GM12878 (cell line): ENCODE measurements at regions not wholly inside any gene's neighbourhood (a gene's known extent, or its start where the extent isn't known, plus 50 kb on each side); places are given as distances from the start of the nearest gene placed in this dataset.

Experiments
- ATAC-seq: fragments of 200-7000 bp; cut with Tn5 transposase; 3 replicates; pipeline ENCODE4 v1.9.1; 2020; ENCODE audit warnings: mild to moderate bottlenecking, moderate library complexity
- BruUV-seq: library from RNA; stranded (reverse); fragments of 400-500 nt; replicated peaks from 2 replicates; lab custom pipeline; 2021; lab: Mats Ljungman, UMichigan
- CTCF ChIA-PET: fragments of 300-600 bp; sonication (Branson Sonifier 250); formaldehyde crosslinking; extraction: SDS; loops from one replicate; lab custom pipeline; 2021; ENCODE audit warnings: inconsistent platforms; lab: Yijun Ruan, JAX
- POLR2A ChIA-PET: fragments of 350-600 bp; formaldehyde crosslinking; extraction: SDS; loops from one replicate; lab custom pipeline; 2021; ENCODE audit warnings: inconsistent platforms; lab: Charles Lee
- RAD21 ChIA-PET: fragments of 300-600 bp; sonication (Branson Sonifier 250); formaldehyde crosslinking; loops from one replicate; lab custom pipeline; 2023; ENCODE audit warnings: antibody characterized with exemption; ENCODE audit not compliant: unreplicated experiment; lab: Charles Lee
- SMC1A ChIA-PET: fragments of 300-600 bp; sonication (Branson Sonifier 250); formaldehyde crosslinking; loops from one replicate; lab custom pipeline; 2023; ENCODE audit not compliant: unreplicated experiment, uncharacterized antibody; lab: Charles Lee
- DNase-seq: peaks from one replicate; pipeline ENCODE4 v3.0.0-alpha.2; 2011; ENCODE audit warnings: low read depth, low spot score
- FAIRE-seq: peaks from 3 replicates; lab custom pipeline; 2011; peaks lifted over from hg19 to GRCh38; lab: Jason Lieb, UNC
- H2AFZ ChIP-seq: 2 replicates; pipeline ENCODE4 v1.6.0; 2011; ENCODE audit warnings: low read depth, low read length, control low read depth; ENCODE audit not compliant: control insufficient read depth
- H3K27ac ChIP-seq: 2 replicates; pipeline ENCODE4 v1.5.1; 2011; ENCODE audit warnings: control low read depth; ENCODE audit not compliant: control insufficient read depth, insufficient read depth
- H3K27me3 ChIP-seq, 2 experiments: replicated peaks in 1 of 2; 2 replicates each; pipeline versions ENCODE4 v1.6.0 to v1.6.1; 2011; ENCODE audit warnings: low read length in 1 of 2; ENCODE audit not compliant: control insufficient read depth in 2 of 2, insufficient read depth in 2 of 2
- H3K36me3 ChIP-seq, 2 experiments: 2 replicates each; pipeline ENCODE4 v1.5.1; 2011; ENCODE audit warnings: low read length in 1 of 2; ENCODE audit not compliant: control insufficient read depth in 2 of 2, insufficient read depth in 2 of 2
- H3K4me1 ChIP-seq: 2 replicates; pipeline ENCODE4 v1.6.1; 2011; ENCODE audit warnings: mild to moderate bottlenecking, low read length, moderate library complexity, mixed read lengths; ENCODE audit not compliant: control insufficient read depth, insufficient read depth
- H3K4me2 ChIP-seq: 2 replicates; pipeline ENCODE4 v1.6.0; 2011; ENCODE audit warnings: control low read depth; ENCODE audit not compliant: control insufficient read depth, insufficient read depth
- H3K4me3 ChIP-seq: fragments of 200-600 bp; sonication (generic); 2 replicates; pipeline ENCODE4 v1.5.1; 2016
- H3K79me2 ChIP-seq: 2 replicates; pipeline ENCODE4 v1.6.0; 2011; ENCODE audit warnings: low read length; ENCODE audit not compliant: control insufficient read depth, insufficient read depth
- H3K9ac ChIP-seq: 2 replicates; pipeline ENCODE4 v1.8.0; 2011; ENCODE audit warnings: low read length, control low read depth, mixed read lengths; ENCODE audit not compliant: control insufficient read depth, insufficient read depth
- H3K9me3 ChIP-seq: replicated peaks from 3 replicates; pipeline ENCODE4 v1.5.1; 2011; ENCODE audit warnings: mild to moderate bottlenecking, low read length; ENCODE audit not compliant: control insufficient read depth, insufficient read depth
- H4K20me1 ChIP-seq: 2 replicates; pipeline ENCODE4 v1.6.0; 2011; ENCODE audit not compliant: control insufficient read depth, insufficient read depth
- CBFB ChIP-seq: IDR thresholded peaks from 2 replicates; pipeline ENCODE4 v1.6.1; 2016; ENCODE audit warnings: antibody characterized with exemption, low read depth
- CBX5 ChIP-seq: sonication (generic); IDR thresholded peaks from 2 replicates; pipeline ENCODE4 v1.6.1; 2016; ENCODE audit warnings: low read depth, moderate library complexity, mild to moderate bottlenecking, inconsistent platforms
- CHD4 ChIP-seq: fragments of 200-600 bp; sonication (generic); IDR thresholded peaks from 2 replicates; pipeline ENCODE4 v1.6.1; 2016; ENCODE audit warnings: mild to moderate bottlenecking
- EZH2 ChIP-seq: IDR thresholded peaks from 2 replicates; pipeline ENCODE4 v1.6.1; 2012; ENCODE audit warnings: low read depth, mild to moderate bottlenecking, control low read depth, inconsistent platforms, low read length, borderline replicate concordance; ENCODE audit not compliant: control insufficient read depth
- GABPA ChIP-seq: IDR thresholded peaks from 2 replicates; pipeline ENCODE4 v1.6.1; 2014; ENCODE audit warnings: antibody characterized with exemption, low read depth, mild to moderate bottlenecking, inconsistent platforms
- MTA2 ChIP-seq: fragments of 450-650 bp; IDR thresholded peaks from 2 replicates; pipeline ENCODE4 v1.6.1; 2016; ENCODE audit warnings: low read depth, mild to moderate bottlenecking, moderate library complexity
- NBN ChIP-seq: fragments of 450-650 bp; IDR thresholded peaks from 2 replicates; pipeline ENCODE4 v1.6.1; 2016
- PML ChIP-seq: IDR thresholded peaks from 2 replicates; pipeline ENCODE4 v1.6.1; 2012; ENCODE audit warnings: low read length, inconsistent platforms
- PRDM15 ChIP-seq: fragments of 450-650 bp; formaldehyde crosslinking; IDR thresholded peaks from 2 replicates; pipeline ENCODE4 v1.4.0; 2020; ENCODE audit warnings: mild to moderate bottlenecking, moderate library complexity
- RB1 ChIP-seq: fragments of 450-650 bp; formaldehyde crosslinking; IDR thresholded peaks from 2 replicates; pipeline ENCODE4 v1.6.1; 2017; ENCODE audit warnings: mild to moderate bottlenecking, borderline replicate concordance
- SKIL ChIP-seq: fragments of 450-650 bp; IDR thresholded peaks from 2 replicates; pipeline ENCODE4 v1.6.1; 2017; ENCODE audit warnings: mild to moderate bottlenecking, low read depth, inconsistent platforms; ENCODE audit not compliant: poor library complexity, severe bottlenecking
- TCF3 ChIP-seq: IDR thresholded peaks from 2 replicates; pipeline ENCODE4 v1.6.1; 2012; ENCODE audit warnings: low read depth, mild to moderate bottlenecking, low read length, borderline replicate concordance; ENCODE audit not compliant: insufficient read depth
- ZNF217 ChIP-seq: fragments of 450-650 bp; IDR thresholded peaks from 2 replicates; pipeline ENCODE4 v1.6.1; 2017; ENCODE audit warnings: antibody characterized with exemption, mild to moderate bottlenecking
- WGBS: methylation state at CpG from one replicate; pipeline ENCODE4 v1.1.6; 2016; ENCODE audit warnings: low lambda C conversion rate; ENCODE audit not compliant: insufficient replicate concordance, insufficient coverage; ENCODE audit errors: missing lambda C conversion rate; 5-methylcytosine and 5-hydroxymethylcytosine counted together
- in situ Hi-C: fragments of 300-500 bp; cut with MboI; formaldehyde crosslinking; loops from 9 replicates; pipeline ENCODE4 v1.14.3; 2018; ENCODE audit warnings: mixed read lengths
- intact Hi-C: fragments of 100-400 bp; cut with micrococcal nuclease; formaldehyde crosslinking; loops from one replicate; pipeline ENCODE4 v1.14.2; 2022; ENCODE audit not compliant: unreplicated experiment
- TF ChIP-seq, protein P1 (sequence below): fragments of 450-650 bp; IDR thresholded peaks from 2 replicates; pipeline ENCODE4 v1.6.1; 2016; ENCODE audit warnings: mild to moderate bottlenecking, moderate library complexity, borderline replicate concordance

- no peak for TF ChIP-seq PRDM15 (CRISPR knock-in tag)
- no peak for TF ChIP-seq TCF3
- no peak for TF ChIP-seq MTA2
- TF ChIP-seq GABPA: no peak
- TF ChIP-seq PML: no peak
- TF ChIP-seq EZH2: no peak
- TF ChIP-seq NBN: no peak
- TF ChIP-seq SKIL: no peak
Observed at GRCh38 chr14:48127674-48128073, 452.3 kb upstream of the MDGA2 start (continued).

DNA sequence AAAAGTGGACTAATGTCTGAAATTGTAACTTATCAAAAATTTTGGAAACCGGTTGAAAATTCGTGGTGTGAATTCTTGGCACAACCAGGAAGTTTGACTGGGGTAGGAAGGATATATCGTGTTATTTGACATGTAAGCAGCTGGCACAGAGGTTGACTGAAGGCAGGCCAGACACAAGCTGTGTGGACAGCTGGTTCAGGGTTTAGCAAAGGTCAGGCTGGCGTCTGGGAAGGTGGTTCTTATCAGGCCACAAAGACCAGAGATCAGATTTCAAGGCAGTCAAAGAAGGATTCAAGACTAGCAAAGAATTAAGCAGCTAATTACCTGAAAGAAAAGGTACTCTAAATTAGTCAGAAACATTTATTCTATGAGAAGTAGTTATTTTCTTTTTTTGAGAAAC, 450.2 kb upstream of the MDGA2 start:
- Histone ChIP-seq H2AFZ (no peak overlapping the region), H3K27ac (no peak overlapping the region), H3K4me3 (no peak overlapping the region), H3K9ac (no peak overlapping the region), H3K4me2 (no peak overlapping the region), H3K9me3 (no peaks in the 10 kb centered on the region), H3K79me2 (no peaks in the 10 kb centered on the region), H3K27me3 (no peaks in the 10 kb centered on the region), H3K4me1 (no peaks in the 10 kb centered on the region), H4K20me1 (no peaks in the 10 kb centered on the region), H3K36me3 (no peaks in the 10 kb centered on the region)
- 23% methylated on average over 4 of the region's 4 CpGs for WGBS
- RAD21 ChIA-PET: no interaction called here
- POLR2A ChIA-PET: no interaction called here
- SMC1A ChIA-PET: no interaction called here
- in situ Hi-C loops (no loop called here), intact Hi-C loops (no loop called here)
- no peak for ATAC-seq
- CTCF ChIA-PET: no interaction called here
- FAIRE-seq: no peak
- DNase-seq: no peak
- BruUV-seq: no TSS peak
- TF ChIP-seq EZH2: no peak
- no peak for TF ChIP-seq CBX5
- TF ChIP-seq RB1: no peak
- no peak for TF ChIP-seq ZNF217
- TF ChIP-seq GABPA: no peak
- no peak for TF ChIP-seq CBFB
- TF ChIP-seq, protein P1, sequence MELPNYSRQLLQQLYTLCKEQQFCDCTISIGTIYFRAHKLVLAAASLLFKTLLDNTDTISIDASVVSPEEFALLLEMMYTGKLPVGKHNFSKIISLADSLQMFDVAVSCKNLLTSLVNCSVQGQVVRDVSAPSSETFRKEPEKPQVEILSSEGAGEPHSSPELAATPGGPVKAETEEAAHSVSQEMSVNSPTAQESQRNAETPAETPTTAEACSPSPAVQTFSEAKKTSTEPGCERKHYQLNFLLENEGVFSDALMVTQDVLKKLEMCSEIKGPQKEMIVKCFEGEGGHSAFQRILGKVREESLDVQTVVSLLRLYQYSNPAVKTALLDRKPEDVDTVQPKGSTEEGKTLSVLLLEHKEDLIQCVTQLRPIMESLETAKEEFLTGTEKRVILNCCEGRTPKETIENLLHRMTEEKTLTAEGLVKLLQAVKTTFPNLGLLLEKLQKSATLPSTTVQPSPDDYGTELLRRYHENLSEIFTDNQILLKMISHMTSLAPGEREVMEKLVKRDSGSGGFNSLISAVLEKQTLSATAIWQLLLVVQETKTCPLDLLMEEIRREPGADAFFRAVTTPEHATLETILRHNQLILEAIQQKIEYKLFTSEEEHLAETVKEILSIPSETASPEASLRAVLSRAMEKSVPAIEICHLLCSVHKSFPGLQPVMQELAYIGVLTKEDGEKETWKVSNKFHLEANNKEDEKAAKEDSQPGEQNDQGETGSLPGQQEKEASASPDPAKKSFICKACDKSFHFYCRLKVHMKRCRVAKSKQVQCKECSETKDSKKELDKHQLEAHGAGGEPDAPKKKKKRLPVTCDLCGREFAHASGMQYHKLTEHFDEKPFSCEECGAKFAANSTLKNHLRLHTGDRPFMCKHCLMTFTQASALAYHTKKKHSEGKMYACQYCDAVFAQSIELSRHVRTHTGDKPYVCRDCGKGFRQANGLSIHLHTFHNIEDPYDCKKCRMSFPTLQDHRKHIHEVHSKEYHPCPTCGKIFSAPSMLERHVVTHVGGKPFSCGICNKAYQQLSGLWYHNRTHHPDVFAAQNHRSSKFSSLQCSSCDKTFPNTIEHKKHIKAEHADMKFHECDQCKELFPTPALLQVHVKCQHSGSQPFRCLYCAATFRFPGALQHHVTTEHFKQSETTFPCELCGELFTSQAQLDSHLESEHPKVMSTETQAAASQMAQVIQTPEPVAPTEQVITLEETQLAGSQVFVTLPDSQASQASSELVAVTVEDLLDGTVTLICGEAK: no peak
- TF ChIP-seq CHD4: no peak
